CD4-positive, alpha-beta T cell treated with Interleukin-6 for 4 hours (primary cell): ENCODE measurements at regions not wholly inside any gene's neighbourhood (a gene's known extent, or its start where the extent isn't known, plus 50 kb on each side); places are given as distances from the start of the nearest gene placed in this dataset.

ENCODE experiments used
- DNase-seq: peaks from one replicate; pipeline ENCODE4 v3.0.0-alpha.2; 2020; ENCODE audit warnings: mixed read lengths

DNA sequence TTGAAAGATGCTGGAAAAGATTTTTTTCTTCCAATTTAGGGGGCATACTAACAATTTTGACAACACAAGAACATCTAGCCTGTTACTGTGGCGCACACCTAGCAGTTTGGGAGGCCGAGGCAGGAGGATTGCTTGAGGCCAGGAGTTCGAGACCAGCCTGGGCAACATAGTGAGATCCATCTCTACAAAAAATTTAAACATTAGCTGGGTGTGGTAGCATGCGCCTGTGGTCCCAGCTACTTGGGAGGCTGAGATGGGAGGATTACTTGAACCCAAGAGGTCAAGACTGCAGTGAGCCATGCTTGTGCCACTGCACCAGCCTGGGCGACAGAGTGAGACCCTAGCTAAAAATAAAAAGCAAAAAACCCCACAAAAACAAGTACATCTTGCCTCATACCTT, 168.8 kb downstream of the TANC2 start:
- DNase-seq, result no peak

- no peak for DNase-seq
Measured at GRCh38 chr17:63136369-63137012, 170.5 kb downstream of the TANC2 start.

GRCh38 chr17:63137163-63137562, 171.1 kb downstream of the TANC2 start:
- no peak for DNase-seq

DNA sequence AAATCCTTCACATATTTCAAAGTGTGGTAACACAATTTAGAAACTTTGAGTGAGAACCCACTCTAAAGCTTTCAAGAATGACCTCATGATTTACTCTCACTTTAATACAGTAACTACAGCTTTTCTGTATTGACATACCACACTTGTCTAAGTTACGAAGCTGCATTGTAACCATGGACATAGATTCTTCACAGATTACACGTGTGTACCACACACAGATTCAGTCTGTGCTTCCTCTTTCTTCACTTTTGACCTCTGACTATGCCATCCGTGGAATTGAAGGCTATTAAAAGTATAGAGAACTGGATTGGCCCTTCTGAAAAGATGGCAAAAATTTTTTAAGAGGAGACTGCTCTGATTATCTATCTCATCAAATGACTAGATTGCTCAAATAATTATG, 172.7 kb downstream of the TANC2 start:
- DNase-seq, result no peak

DNA sequence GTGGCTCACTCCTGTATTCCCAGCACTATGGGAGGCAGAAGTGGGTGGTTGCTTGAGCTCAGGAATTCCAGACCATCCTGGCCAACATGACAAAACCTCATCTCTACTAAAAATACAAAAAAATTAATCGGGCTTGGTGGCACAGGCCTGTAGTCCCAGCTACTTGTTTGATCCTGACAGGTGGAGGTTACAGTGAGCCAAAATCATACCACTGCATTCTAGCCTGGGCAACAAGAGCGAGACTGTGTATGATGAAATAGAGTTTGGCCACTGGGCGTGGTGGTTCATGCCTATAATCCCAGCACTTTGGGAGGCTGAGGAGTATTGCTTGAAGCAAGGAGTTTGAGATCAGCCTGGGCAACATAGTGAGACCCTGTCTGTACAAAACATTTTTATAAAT, 173.3 kb downstream of the TANC2 start:
- DNase-seq, result no peak

DNA sequence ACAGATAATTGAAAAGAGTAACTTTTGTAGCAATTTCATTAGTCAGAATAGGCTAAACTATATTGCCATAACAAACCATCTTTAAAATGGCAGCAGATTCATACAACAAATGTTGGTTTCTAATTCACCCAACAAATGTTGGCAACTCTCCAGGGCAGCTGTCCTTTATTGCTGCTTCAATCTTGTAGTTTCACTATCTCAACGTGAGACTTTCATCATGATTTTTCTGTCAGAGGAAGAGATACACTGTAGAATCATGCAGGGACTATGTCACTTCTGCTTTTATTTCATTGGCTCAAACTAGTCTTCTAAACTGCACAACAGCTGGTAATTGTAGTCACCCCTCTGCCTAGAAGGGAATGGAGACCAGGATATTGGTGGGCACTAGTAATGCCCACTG, 174.2 kb downstream of the TANC2 start:
- DNase-seq, result no peak

GRCh38 chr17:63142836-63143235, 176.8 kb downstream of the TANC2 start:
- no peak for DNase-seq

GRCh38 chr17:63150490-63150889, 184.5 kb downstream of the TANC2 start:
- DNase-seq, result no peak

- no peak for DNase-seq
Measured at GRCh38 chr17:63150994-63151464, 185.0 kb downstream of the TANC2 start.

DNA sequence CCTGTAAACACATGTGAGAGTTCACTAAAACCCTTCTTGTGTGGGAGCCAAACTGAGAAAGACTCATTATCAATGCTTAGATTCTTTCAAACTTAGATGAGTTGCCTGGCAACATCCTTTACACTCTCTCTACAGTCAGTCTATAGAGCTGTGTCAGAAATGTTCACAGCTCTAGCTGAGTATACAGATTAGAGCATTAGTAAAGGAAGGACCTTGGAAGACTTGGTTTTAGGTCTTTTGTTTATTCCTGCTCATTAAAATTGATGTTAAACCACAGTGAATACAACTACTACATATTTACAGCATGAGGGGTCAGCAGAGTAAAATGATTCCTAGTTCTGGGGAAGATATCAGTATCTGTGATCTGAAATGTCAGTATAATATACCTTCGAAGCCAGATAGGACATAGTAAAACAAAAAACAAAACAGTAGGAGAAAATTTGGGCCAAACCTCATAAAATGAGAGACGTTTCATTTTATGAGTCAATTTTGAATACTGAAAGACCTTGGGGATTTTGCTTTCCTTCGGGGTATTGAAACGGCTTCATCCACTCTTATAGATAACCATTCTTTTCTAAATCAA, 186.0 kb downstream of the TANC2 start:
- no peak for DNase-seq

DNA sequence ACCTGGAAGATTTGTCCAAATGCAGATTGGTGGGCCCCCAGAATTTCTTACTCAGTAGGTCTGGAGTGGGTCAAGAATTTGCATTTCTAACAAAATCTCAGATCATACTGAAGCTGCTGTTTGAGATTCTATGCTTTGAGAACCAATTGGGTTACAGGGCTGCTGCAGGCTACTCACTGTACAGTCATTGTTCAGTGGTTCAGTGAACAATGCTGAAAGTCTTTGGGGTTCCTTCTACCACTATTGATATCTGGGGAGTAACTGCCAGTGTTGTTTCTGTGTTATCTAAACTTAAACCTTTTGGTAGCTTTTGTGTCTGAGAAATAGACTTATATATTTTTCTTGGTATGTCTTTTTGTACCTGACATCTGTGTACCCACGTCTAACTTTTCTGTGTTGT, 187.5 kb downstream of the TANC2 start:
- DNase-seq, result no peak

GRCh38 chr17:63154586-63155244, 188.7 kb downstream of the TANC2 start:
- DNase-seq, result no peak

GRCh38 chr17:63156986-63157385, 191.0 kb downstream of the TANC2 start:
- no peak for DNase-seq

DNA sequence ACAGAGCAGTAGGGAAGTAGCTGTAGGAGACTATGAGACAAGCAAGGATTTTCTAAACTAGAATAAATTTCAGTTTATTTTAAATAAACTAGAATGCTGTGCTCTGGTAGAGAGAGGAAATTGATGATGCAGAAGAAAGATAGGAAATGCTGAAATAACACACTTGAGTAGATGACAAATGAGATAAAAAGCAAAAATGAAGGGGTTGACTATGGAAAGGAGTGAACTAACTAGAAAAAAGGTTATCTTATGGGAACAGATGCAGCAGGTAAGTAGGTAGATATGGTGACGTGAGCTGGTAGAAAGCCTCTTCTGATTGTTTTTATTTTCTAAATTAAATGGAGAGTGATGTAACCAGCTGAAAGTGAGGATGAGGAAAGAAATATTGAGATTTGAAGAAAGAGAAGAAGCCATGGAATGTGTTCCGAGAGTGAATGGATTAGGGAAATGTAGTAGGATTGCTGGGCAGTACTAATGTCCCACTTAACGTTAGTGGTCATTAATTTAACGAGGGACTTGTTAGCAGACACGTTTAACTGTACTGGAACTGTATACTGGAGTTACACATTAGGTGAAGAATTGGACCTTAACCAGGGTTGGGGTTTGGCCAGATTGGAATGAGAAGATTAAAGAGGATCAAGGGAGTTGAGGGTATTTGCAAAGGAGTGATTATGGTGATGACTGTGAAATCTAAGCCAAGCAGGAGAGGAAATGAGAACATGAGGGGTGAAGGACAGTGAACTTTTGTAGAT, 196.5 kb downstream of the TANC2 start:
- DNase-seq, result no peak

DNA sequence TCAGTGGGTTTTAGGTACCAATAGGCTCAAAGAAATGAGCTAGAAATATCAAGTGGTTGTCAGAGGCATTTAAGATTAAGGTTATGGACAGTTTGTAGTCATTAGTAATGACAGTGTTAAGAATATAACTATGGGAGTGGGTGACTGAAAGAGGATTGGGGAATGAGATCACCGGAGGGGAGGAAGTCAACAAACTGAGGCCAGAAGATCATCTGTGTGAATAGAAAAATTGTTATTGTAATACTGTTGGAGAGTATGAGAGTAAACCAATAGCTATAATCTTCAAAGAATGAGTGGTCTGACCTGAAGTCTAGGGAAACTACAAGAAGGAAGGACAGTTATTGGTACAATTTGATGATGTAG, 197.1 kb downstream of the TANC2 start:
- no peak for DNase-seq

DNA sequence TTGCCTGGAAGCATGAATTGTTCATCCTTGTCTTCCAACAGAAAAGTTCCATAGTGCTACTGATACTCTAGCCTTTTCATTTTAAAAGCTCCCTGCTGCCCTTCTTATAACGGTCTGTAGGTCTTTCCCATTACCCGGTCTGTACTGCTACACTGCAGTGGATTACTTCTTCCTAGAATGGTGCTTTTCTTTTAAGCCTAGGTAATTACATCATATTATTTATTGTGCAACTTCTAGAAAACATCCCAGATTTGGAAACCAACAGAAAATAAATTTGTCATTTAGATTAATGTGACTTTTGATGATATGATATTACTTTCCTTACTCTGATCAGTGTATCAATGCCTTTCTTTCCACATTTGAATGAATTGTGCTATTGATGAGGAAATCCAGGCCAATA, 199.4 kb downstream of the TANC2 start:
- DNase-seq, result no peak

DNA sequence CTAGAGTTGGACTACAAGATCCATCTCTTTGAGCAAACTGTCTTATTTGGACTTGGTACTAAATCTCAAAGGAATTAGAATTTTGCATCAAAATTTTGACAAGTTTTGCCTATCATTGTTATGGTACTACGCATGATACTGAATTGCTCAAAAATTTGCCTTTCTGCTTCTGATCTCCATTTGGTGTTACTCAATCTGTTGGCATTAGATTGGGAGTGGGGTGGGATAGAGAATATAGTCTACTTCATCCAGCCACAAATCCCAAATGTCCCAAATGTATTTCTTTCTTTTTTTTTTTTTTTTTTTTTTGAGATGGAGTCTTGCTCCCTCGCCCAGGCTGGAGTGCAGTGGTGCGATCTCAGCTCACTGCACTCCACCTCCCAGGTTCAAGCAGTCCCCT, 204.8 kb downstream of the TANC2 start:
- no peak for DNase-seq

DNA sequence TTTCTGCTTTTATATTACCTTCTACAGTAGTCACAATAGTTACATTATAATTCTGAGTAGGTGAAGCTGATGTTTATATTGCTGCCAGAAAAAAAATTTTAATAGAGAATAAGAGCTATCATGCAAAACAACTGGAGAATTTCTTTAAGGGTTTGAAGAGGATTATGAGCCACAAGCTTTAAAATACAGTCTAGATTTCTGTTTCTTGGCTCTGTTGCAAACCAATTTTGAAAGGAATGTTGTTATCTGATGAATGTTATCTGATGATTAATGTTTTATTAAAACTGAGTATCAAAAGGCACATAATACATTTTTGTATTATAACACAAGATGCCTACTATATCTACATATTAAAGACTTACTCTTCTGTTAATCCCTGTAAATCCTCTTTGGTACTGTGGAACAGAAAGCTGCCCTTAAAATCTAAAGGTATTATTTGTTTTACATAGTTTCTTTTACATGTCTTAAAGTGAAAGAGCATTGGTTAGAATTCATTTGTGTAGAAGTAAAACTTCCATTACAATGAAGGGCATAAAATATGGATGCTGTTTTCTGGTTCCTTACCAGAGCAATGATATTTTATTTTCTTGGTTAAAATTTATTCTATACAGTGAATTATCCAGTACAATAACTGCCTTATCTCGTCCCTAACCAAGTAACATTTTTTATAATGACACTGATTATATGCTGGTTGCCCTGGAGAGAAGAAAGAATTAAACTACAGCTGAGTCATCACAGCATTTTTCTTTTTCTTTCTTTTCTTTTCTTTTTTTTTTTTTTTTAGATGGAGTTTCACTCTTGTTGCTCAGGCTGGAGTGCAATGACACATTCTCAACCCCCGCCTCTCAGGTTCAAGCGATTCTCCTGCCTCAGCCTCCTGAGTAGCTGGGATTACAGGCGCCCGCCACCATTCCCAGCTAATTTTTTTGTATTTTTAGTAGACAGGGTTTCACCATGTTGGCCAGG, 205.7 kb downstream of the TANC2 start:
- no peak for DNase-seq

DNA sequence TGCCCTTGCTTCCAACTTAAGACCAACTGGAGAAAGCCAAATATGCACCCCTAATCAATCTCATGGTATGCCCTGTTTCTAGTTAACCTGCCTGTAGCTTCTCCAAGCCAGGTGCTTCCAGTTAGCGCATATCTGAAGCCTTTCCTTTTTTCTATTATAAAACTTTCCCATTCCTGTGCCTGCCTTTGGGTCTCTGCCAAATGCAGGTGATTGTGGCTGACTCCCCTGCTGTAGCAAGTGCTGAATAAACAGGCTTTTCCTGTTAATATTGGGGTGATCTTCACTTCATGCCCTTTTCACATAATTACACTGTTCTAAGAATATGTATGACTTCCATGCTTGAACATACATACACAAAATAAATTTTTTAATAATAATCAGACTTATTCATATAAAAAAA, 207.4 kb downstream of the TANC2 start:
- DNase-seq, result no peak

DNA sequence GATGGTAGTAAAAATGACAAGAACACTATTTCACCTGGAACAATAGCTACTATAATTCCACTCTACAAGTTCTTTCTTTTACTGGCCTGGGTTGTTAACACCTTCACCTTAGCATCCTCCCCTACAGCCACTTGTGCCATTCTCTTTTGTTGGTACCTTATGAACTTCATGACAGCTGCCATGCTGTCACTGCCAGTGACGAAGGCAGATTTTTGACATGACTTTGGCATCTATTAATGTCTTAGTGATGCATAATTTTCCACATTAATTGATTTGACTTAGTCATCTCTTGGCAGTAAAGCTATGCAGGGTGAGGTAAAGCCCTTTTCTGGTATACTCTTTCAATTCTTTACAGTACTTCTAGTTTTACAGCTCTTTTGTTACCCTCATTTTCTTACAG, 207.9 kb downstream of the TANC2 start:
- no peak for DNase-seq

- no peak for DNase-seq
Measured at GRCh38 chr17:63178530-63178929, 212.5 kb downstream of the TANC2 start.

DNA sequence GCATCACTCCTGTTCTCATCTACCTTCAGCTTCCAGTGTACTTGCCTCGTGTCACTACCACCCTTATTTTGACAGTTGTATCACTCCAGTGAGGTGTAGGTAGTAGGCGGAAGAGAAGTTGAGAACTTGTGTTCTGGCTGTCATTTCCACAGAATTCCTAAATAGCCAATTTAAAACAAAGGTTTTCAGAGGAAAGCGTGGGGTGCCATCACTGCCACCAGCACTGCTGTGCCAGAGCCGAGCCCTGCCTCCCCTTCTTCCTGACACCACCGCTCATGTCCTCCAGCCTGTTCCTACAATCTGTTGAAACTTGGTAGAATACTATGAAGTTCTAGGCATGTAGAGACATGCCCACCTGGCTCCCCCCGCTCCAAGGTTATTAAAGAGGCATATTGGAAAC, 215.8 kb downstream of the TANC2 start:
- no peak for DNase-seq

GRCh38 chr17:63185420-63185819, 219.4 kb downstream of the TANC2 start:
- DNase-seq, result no peak
